IMR-90 (cell line): ENCODE measurements at regions not wholly inside any gene's neighbourhood (a gene's known extent, or its start where the extent isn't known, plus 50 kb on each side); places are given as distances from the start of the nearest gene placed in this dataset.
A peak's percentile ranks its signal among the peaks of the same experiment; 100 is the strongest.

Experiments used
- ATAC-seq: fragments of 200-7000 bp; cut with Tn5 transposase; 2 replicates; pipeline ENCODE4 v1.9.1; 2020; ENCODE audit warnings: low read depth, mild to moderate bottlenecking, moderate library complexity
- BruUV-seq: library from RNA; stranded (reverse); fragments of 400-500 nt; replicated peaks from 2 replicates; lab custom pipeline; 2021; lab: Mats Ljungman, UMichigan
- CTCF ChIA-PET: fragments of 300-600 bp; formaldehyde crosslinking; extraction: SDS; loops from one replicate; lab custom pipeline; 2021; ENCODE audit warnings: antibody characterized with exemption; lab: Yijun Ruan, JAX
- POLR2A ChIA-PET: fragments of 300-600 bp; sonication (Branson Sonifier 250); formaldehyde crosslinking; loops from one replicate; lab custom pipeline; 2022; ENCODE audit warnings: antibody characterized with exemption; ENCODE audit not compliant: unreplicated experiment; lab: Charles Lee
- DNase-seq: peaks from one replicate; pipeline ENCODE4 v3.0.0; 2013
- H2AFZ ChIP-seq: replicated peaks from 2 replicates; pipeline ENCODE3; 2013; ENCODE audit warnings: low read length, mild to moderate bottlenecking; ENCODE audit not compliant: poor library complexity
- H2AK5ac ChIP-seq: 2 replicates; pipeline ENCODE4 v1.6.1; 2013; ENCODE audit warnings: low read depth, low read length, inconsistent platforms
- H2AK9ac ChIP-seq: replicated peaks from 2 replicates; pipeline ENCODE3; 2013; ENCODE audit warnings: mild to moderate bottlenecking, low read depth, low read length, moderate library complexity; ENCODE audit not compliant: poor library complexity
- H2BK120ac ChIP-seq: 2 replicates; pipeline ENCODE4 v1.6.1; 2013; ENCODE audit warnings: low read depth, low read length, inconsistent platforms
- H2BK15ac ChIP-seq: 3 replicates; pipeline ENCODE4 v1.6.1; 2013; ENCODE audit warnings: low read depth, low read length, inconsistent platforms
- H2BK20ac ChIP-seq: 2 replicates; pipeline ENCODE4 v1.6.1; 2013; ENCODE audit warnings: low read depth, mild to moderate bottlenecking, inconsistent platforms, low read length, moderate library complexity
- H2BK5ac ChIP-seq: 2 replicates; pipeline ENCODE4 v1.6.1; 2013; ENCODE audit warnings: mild to moderate bottlenecking, low read depth, low read length, inconsistent platforms; ENCODE audit not compliant: poor library complexity, severe bottlenecking
- H3K14ac ChIP-seq: replicated peaks from 2 replicates; pipeline ENCODE4 v1.6.1; 2013; ENCODE audit warnings: low read depth, low read length, inconsistent platforms
- H3K18ac ChIP-seq: 2 replicates; pipeline ENCODE4 v1.6.1; 2013; ENCODE audit warnings: low read depth, low read length, control low read depth
- H3K23ac ChIP-seq: 2 replicates; pipeline ENCODE4 v1.6.1; 2013; ENCODE audit warnings: low read depth, low read length, inconsistent platforms
- H3K27ac ChIP-seq: 2 replicates; pipeline ENCODE4 v1.5.1; 2013; ENCODE audit warnings: mild to moderate bottlenecking, control low read depth, low read length; ENCODE audit not compliant: insufficient read depth
- H3K27me3 ChIP-seq: 2 replicates; pipeline ENCODE4 v1.6.1; 2013; ENCODE audit warnings: low read length; ENCODE audit not compliant: control insufficient read depth, insufficient read depth
- H3K36me3 ChIP-seq: 2 replicates; pipeline ENCODE4 v1.6.1; 2013; ENCODE audit warnings: low read length, mixed read lengths; ENCODE audit not compliant: control insufficient read depth, insufficient read depth
- H3K4ac ChIP-seq: 2 replicates; pipeline ENCODE4 v1.6.1; 2013; ENCODE audit warnings: low read depth, low read length, inconsistent platforms
- H3K4me1 ChIP-seq: 2 replicates; pipeline ENCODE4 v1.6.1; 2013; ENCODE audit warnings: low read length, mixed read lengths; ENCODE audit not compliant: control insufficient read depth, insufficient read depth
- H3K4me2 ChIP-seq: 2 replicates; pipeline ENCODE4 v1.6.1; 2013; ENCODE audit warnings: low read depth, mild to moderate bottlenecking, control low read depth, low read length, moderate library complexity
- H3K4me3 ChIP-seq: 2 replicates; pipeline ENCODE4 v1.5.1; 2013; ENCODE audit warnings: low read depth, mild to moderate bottlenecking, control low read depth, low read length, moderate library complexity; ENCODE audit not compliant: insufficient read depth
- H3K56ac ChIP-seq: 2 replicates; pipeline ENCODE4 v1.6.1; 2013; ENCODE audit warnings: low read length, inconsistent platforms; ENCODE audit not compliant: insufficient read depth; ENCODE audit errors: extremely low read depth
- H3K79me1 ChIP-seq, 2 experiments: 2 replicates each; pipeline ENCODE4 v1.6.1; 2013; ENCODE audit warnings: low read length in 2 of 2, inconsistent platforms in 1 of 2, low read depth in 1 of 2
- H3K9ac ChIP-seq: 2 replicates; pipeline ENCODE4 v1.6.1; 2013; ENCODE audit warnings: low read depth, low read length, control low read depth
- H3K9me1 ChIP-seq: 2 replicates; pipeline ENCODE4 v1.6.1; 2013; ENCODE audit warnings: low read length, inconsistent platforms; ENCODE audit not compliant: insufficient read depth
- H3K9me3 ChIP-seq: 2 replicates; pipeline ENCODE4 v1.6.1; 2013; ENCODE audit warnings: low read length; ENCODE audit not compliant: control insufficient read depth, insufficient read depth
- H4K20me1 ChIP-seq: 2 replicates; pipeline ENCODE4 v1.6.1; 2013; ENCODE audit warnings: low read length, inconsistent platforms; ENCODE audit not compliant: insufficient read depth
- H4K5ac ChIP-seq: 2 replicates; pipeline ENCODE4 v1.6.1; 2013; ENCODE audit warnings: mild to moderate bottlenecking, low read depth, low read length, control low read depth
- H4K8ac ChIP-seq, 2 experiments: 2 replicates each; pipeline ENCODE4 v1.6.1; 2013; ENCODE audit warnings: low read depth in 2 of 2, low read length in 2 of 2, control low read depth in 1 of 2, inconsistent platforms in 1 of 2
- H4K91ac ChIP-seq: 2 replicates; pipeline ENCODE4 v1.6.1; 2013; ENCODE audit warnings: low read depth, low read length, inconsistent platforms; ENCODE audit not compliant: insufficient read depth
- RAD21 ChIP-seq: IDR thresholded peaks from 2 replicates; pipeline ENCODE4 v1.6.1; 2012; ENCODE audit warnings: low read length, improper control_type of control experiment
- RFX5 ChIP-seq: IDR thresholded peaks from 2 replicates; pipeline ENCODE4 v1.8.0; 2012; ENCODE audit warnings: low read depth, mild to moderate bottlenecking, low read length, moderate library complexity
- SMC3 ChIP-seq: fragments of 150-350 bp; IDR thresholded peaks from 2 replicates; pipeline ENCODE4 v1.6.1; 2016; ENCODE audit warnings: low read depth, mild to moderate bottlenecking, antibody characterized with exemption, low read length, moderate library complexity
- WGBS, 2 experiments: methylation state at CpG; one replicate each; pipeline versions ENCODE4 v1.1.5 to v1.1.7; 2013; ENCODE audit warnings: missing lambda C conversion rate in 2 of 2; ENCODE audit not compliant: insufficient read length in 1 of 2; ENCODE audit errors: extremely low coverage in 2 of 2; 5-methylcytosine and 5-hydroxymethylcytosine counted together
- dilution Hi-C: fragments of 300-500 bp; cut with HindIII; formaldehyde crosslinking; loops from one replicate; pipeline ENCODE4 v1.14.3; 2018; ENCODE audit warnings: low sequenced_read_pairs; ENCODE audit not compliant: unreplicated experiment
- in situ Hi-C: fragments of 300-500 bp; cut with MboI; formaldehyde crosslinking; loops from 3 replicates; pipeline ENCODE4 v1.14.3; 2019; ENCODE audit warnings: low sequenced_read_pairs, inconsistent platforms, mixed read lengths
- intact Hi-C: fragments of 100-400 bp; cut with micrococcal nuclease; formaldehyde crosslinking; loops from 2 replicates; pipeline ENCODE4 v1.10.0; 2022

GRCh38 chr4:125975861-125976397 is 661.2 kb downstream of the FAT4 start:
- intact Hi-C loops = loop anchor here (5.0 kb wide), 1 partner anchor 659 kb away; no protein-coding TSS in a partner anchor

More at GRCh38 chr4:125975861-125976397, 661.2 kb downstream of the FAT4 start:
- no peaks in the 10 kb centered on the region for H3K79me1 ChIP-seq
- H3K4me3 ChIP-seq = no peak overlapping the region
- POLR2A ChIA-PET = no interaction called here
- no peak overlapping the region for H4K5ac ChIP-seq
- no peak overlapping the region for H3K23ac ChIP-seq
- H3K14ac ChIP-seq = no peak overlapping the region
- no peak overlapping the region for H3K56ac ChIP-seq
- H3K4me1 ChIP-seq = no peaks in the 10 kb centered on the region
- no TSS peak for BruUV-seq
- no peaks in the 10 kb centered on the region for H3K9me1 ChIP-seq
- no peak overlapping the region for H3K18ac ChIP-seq
- no peak overlapping the region for H2BK20ac ChIP-seq
- H3K36me3 ChIP-seq = no peaks in the 10 kb centered on the region
- no peaks in the 10 kb centered on the region for H4K20me1 ChIP-seq
- dilution Hi-C loops (no loop called here), in situ Hi-C loops (no loop called here)
- CTCF ChIA-PET = no interaction called here
- H2BK5ac ChIP-seq = no peak overlapping the region
- no peak for TF ChIP-seq RFX5
- TF ChIP-seq RAD21 = no peak
- no peak for TF ChIP-seq SMC3
- H3K27me3 ChIP-seq = no peaks in the 10 kb centered on the region
- peak overlapping the region; percentile 50 for H3K4me2 ChIP-seq
- no peak for DNase-seq
- H3K9ac ChIP-seq = no peak overlapping the region
- H4K8ac ChIP-seq = no peak overlapping the region
- H3K27ac ChIP-seq = no peak overlapping the region
- no peak for ATAC-seq
- H3K9me3 ChIP-seq = no peaks in the 10 kb centered on the region
- no peak overlapping the region for H2AK9ac ChIP-seq
- no peak overlapping the region for H2AK5ac ChIP-seq
- no peak overlapping the region for H3K4ac ChIP-seq
- no peak overlapping the region for H4K91ac ChIP-seq
- no peak overlapping the region for H2BK120ac ChIP-seq
- H2AFZ ChIP-seq = no peak overlapping the region
- WGBS, 2 experiments = no CpG with 5 or more reads among the region's 4 CpGs
- H2BK15ac ChIP-seq = no peak overlapping the region
